Endothelial cell of hepatic sinusoid (primary cell): ENCODE measurements at regions not wholly inside any gene's neighbourhood (a gene's known extent, or its start where the extent isn't known, plus 50 kb on each side); places are given as distances from the start of the nearest gene placed in this dataset.

Experiments used
- in situ Hi-C: cut with HindIII; loops from 2 replicates; pipeline ENCODE4 v1.10.0; 2017; ENCODE audit warnings: low sequenced_read_pairs

- in situ Hi-C loops: no loop called here
Observed at GRCh38 chr2:176826356-176826755, 386.2 kb upstream of the HNRNPA3 start.

- in situ Hi-C loops: no loop called here
Observed at GRCh38 chr2:176826984-176827668, 385.5 kb upstream of the HNRNPA3 start.

- in situ Hi-C loops: no loop called here
Observed at GRCh38 chr2:176830362-176830761, 382.2 kb upstream of the HNRNPA3 start.

- in situ Hi-C loops: no loop called here
Observed at GRCh38 chr2:176832086-176832485, 380.5 kb upstream of the HNRNPA3 start.

- in situ Hi-C loops: no loop called here
Observed at GRCh38 chr2:176833671-176834070, 378.9 kb upstream of the HNRNPA3 start.

- in situ Hi-C loops: no loop called here
Observed at GRCh38 chr2:176834226-176834625, 378.4 kb upstream of the HNRNPA3 start.

- in situ Hi-C loops: no loop called here
Observed at GRCh38 chr2:176843208-176843607, 369.4 kb upstream of the HNRNPA3 start.

GRCh38 chr2:176844461-176844860 is 368.1 kb upstream of the HNRNPA3 start:
- in situ Hi-C loops: no loop called here

GRCh38 chr2:176845718-176846117 is 366.9 kb upstream of the HNRNPA3 start:
- in situ Hi-C loops: no loop called here

- in situ Hi-C loops: no loop called here
Observed at GRCh38 chr2:176847575-176847974, 365.0 kb upstream of the HNRNPA3 start.

- in situ Hi-C loops: no loop called here
Observed at GRCh38 chr2:176848844-176849243, 363.8 kb upstream of the HNRNPA3 start.

GRCh38 chr2:176851200-176851888 is 361.2 kb upstream of the HNRNPA3 start:
- in situ Hi-C loops: no loop called here

- in situ Hi-C loops: no loop called here
Observed at GRCh38 chr2:176851889-176852483, 360.6 kb upstream of the HNRNPA3 start.

- in situ Hi-C loops: no loop called here
Observed at GRCh38 chr2:176852667-176853066, 359.9 kb upstream of the HNRNPA3 start.

GRCh38 chr2:176854062-176854461 is 358.5 kb upstream of the HNRNPA3 start:
- in situ Hi-C loops: no loop called here

- in situ Hi-C loops: no loop called here
Observed at GRCh38 chr2:176854878-176855277, 357.7 kb upstream of the HNRNPA3 start.

- in situ Hi-C loops: no loop called here
Observed at GRCh38 chr2:176856683-176857082, 355.9 kb upstream of the HNRNPA3 start.

- in situ Hi-C loops: no loop called here
Observed at GRCh38 chr2:176865336-176865735, 347.3 kb upstream of the HNRNPA3 start.

- in situ Hi-C loops: no loop called here
Observed at GRCh38 chr2:176872406-176872805, 340.2 kb upstream of the HNRNPA3 start.

- in situ Hi-C loops: no loop called here
Observed at GRCh38 chr2:176873403-176873802, 339.2 kb upstream of the HNRNPA3 start.

GRCh38 chr2:176876493-176877103 is 336.0 kb upstream of the HNRNPA3 start:
- in situ Hi-C loops: no loop called here
